HG03342 (cell line): ENCODE measurements at regions not wholly inside any gene's neighbourhood (a gene's known extent, or its start where the extent isn't known, plus 50 kb on each side); places are given as distances from the start of the nearest gene placed in this dataset.
A peak's percentile ranks its signal among the peaks of the same experiment; 100 is the strongest.

Experiments
- ATAC-seq: cut with Tn5 transposase; IDR thresholded peaks from one replicate; pipeline ENCODE4 v1.9.1; 2021; ENCODE audit warnings: mild to moderate bottlenecking, moderate library complexity; ENCODE audit not compliant: unreplicated experiment

DNA sequence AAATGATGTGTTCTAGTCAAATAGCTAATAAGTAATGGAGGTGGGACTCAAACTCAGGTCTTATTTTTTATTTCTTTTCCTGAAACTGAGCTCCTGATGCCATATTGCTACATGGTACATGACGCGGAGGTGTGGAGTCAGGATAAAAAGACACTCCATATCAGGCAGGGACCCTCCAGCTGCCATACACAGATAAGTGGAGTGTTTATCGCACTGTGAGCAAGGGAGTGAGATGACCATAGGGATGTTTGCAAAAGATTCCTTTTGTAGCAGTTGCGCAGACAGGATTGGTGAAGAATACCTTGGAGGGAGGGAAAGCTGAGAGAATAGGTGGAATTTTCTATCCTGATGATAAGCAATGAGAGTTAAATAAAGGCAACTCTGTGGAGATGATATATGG is 657.2 kb downstream of the RNF144A start:
- ATAC-seq: no peak

GRCh38 chr2:7577769-7578168 is 660.6 kb downstream of the RNF144A start:
- no peak for ATAC-seq

- no peak for ATAC-seq
These were observed 666.8 kb downstream of the RNF144A start for GRCh38 chr2:7584017-7584416.

DNA sequence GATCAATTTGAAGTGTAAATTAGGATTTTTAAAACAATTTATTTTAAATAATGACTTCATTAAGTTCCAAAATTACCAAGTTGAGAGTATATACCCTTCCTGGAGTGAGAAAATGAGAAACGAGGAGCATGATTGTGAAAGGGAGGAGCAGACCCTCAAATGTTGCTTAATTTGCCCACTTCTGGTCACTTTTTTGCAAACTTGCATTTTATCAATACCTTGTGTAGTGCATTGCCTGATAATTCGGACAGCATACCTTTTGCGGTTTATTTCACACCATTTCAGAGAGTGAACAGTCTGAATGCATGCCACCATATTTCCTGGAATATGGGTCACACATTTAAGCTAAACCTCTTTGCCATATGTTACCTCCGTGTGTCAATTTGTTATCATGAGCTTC is 669.7 kb downstream of the RNF144A start:
- no peak for ATAC-seq

DNA sequence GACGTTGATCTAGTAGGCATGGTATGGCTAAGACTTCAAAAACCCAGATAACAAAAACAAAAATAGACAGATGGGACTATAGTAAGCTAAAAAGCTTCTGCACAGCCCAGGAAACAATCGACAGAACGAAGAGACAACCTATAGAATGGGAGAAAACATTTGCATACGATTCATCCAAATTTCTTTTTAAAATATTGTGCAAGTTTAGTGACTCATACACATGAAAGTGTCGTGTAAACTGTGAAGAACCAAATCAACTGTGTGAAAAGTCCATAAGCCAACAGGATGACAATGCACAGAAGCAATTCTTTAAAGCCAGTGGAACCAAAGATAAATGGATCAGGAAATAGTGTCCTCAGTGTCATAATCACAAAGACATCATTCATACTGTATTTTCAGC is 671.1 kb downstream of the RNF144A start:
- ATAC-seq: no peak

- ATAC-seq: no peak
These were observed 675.5 kb downstream of the RNF144A start for GRCh38 chr2:7592618-7593140.

- ATAC-seq: no peak
These were observed 676.1 kb downstream of the RNF144A start for GRCh38 chr2:7593360-7593759.

DNA sequence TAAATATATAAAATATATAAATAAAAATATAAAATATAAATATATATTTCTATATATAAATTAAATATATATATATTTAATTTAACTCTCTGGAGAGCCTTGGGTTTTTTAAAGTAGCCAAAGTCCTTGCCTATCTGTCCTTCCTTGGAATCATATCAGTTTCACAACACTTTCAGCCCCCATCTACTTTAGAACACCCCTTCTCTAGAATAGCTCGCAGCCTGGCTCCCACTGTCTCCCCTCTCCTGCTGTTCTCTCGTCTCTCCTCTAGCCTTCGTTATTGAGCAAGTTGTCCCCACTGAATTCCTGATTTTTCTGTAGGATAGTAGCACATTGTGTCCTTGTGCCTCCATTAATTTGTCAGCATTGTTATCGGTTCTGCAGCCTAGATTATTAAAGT is 677.0 kb downstream of the RNF144A start:
- no peak for ATAC-seq

GRCh38 chr2:7595206-7595605 is 678.0 kb downstream of the RNF144A start:
- no peak for ATAC-seq

GRCh38 chr2:7598402-7598801 is 681.2 kb downstream of the RNF144A start:
- no peak for ATAC-seq

DNA sequence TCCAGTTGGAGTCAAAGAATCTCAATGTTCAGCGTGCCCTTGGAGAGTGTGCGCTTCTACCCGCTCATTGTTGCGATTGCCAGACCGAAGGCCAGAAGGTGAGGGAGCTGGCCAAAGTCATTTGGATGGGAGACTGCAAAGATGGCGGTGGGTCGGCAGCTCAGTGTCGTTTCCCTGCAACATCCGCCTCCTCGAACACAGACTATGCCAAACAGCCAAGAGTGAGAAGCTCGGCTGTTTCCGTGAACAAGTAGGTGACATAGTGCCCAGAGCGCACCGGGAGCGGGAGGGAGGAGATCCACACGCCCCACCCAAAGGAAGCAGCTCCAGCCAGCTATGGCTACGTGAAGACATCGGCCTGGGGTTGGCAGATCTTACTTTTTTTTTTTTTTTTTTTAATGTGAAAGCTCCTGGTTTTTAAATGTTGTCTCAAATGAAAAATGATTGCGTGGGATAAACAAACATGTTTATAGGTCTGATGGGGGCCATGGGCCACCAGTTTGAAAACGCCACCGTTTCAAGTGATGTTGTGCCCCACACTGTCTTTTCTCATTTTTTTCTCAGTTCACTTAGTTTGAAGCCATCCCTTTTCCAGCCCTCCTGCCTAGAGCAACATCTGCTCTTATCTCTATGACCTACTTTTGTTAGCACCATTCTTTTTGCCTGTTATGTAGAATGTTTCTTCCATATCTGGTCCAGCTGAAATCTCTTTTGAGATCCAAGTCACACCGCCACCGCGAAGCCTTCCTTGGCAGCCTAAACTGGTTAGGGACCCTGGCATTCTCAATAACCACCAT is 682.4 kb downstream of the RNF144A start:
- ATAC-seq: no peak

GRCh38 chr2:7601990-7602389 is 684.8 kb downstream of the RNF144A start:
- no peak for ATAC-seq

DNA sequence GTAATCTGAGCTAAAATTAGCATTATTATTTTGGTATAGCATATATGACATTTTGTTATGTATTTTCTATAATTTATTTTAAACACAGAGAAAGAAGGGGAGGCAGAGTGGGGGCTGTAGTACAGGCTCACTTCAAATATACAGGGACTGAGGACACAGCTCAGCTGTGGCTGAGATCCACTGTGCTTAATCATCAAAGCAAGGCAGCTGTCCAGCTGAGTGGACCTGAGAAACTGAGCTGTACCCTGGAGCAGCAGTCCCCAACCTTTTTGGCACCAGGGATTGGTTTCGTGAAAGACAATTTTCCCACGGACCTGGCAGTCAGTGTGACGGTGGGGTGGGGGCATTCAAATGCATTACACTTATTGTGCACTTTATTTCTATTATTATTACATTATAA is 687.2 kb downstream of the RNF144A start:
- no peak for ATAC-seq

DNA sequence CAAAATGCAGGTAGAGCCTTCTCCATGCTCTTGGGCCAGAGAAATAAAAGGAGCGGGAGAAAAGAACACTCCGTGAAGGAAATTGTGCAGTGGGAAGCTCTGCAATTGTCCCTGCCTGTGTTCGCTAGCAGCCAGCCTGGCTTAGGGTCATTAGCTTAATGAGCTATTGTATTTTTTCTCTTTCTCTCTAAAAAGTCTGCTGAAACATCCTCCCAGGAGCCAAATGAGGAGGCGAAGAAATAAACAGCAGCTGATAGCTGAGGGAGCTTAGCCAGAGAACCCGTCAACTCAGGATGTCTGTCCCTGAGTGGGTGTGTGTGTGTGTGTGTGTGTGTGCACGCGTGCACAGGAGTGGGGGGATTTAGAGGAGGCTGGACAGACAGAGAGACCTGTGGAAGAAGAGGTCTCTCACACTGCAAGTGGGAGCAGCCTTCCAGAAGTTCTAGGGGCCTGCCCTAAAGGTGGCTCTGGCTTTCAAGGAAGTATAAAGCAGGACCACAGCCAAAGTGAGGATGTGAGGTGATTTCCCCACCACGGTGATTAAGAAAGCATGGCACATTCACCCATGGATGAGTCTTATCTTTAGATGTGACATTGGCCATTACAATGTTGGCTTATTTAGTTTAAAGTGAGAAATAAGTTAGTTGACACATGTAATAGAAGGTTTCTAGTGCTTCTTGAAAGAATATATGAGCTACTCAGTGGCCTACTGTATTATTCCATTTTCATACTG is 690.4 kb downstream of the RNF144A start:
- ATAC-seq: no peak

- peak; percentile 43 for ATAC-seq
These were observed 692.3 kb downstream of the RNF144A start for GRCh38 chr2:7609556-7609955.

- ATAC-seq: peak; percentile 72
These were observed 692.8 kb downstream of the RNF144A start for GRCh38 chr2:7609974-7610373.

DNA sequence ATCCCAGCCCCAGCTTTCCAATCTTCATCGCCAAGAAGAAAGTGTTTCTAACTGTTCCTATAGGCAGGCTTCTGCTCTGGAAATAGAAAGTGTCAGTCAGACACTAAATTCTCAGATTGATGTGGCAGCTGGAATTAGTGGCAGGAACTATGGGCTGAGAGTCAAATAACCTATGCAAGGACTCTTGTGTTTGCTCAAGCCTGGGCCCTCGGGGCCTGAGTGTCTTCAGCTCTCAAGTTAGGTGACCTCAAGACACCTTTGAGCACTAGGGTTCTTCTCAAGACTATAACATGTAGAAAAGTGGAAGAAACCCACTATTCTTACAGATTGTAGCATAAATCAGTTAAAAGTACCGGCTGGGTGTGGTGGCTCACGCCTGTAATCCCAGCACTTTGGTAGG is 694.5 kb downstream of the RNF144A start:
- no peak for ATAC-seq

- ATAC-seq: no peak
These were observed 695.8 kb downstream of the RNF144A start for GRCh38 chr2:7612969-7613368.

- no peak for ATAC-seq
These were observed 696.6 kb downstream of the RNF144A start for GRCh38 chr2:7613831-7614230.

GRCh38 chr2:7618031-7618430 is 700.8 kb downstream of the RNF144A start:
- ATAC-seq: no peak

DNA sequence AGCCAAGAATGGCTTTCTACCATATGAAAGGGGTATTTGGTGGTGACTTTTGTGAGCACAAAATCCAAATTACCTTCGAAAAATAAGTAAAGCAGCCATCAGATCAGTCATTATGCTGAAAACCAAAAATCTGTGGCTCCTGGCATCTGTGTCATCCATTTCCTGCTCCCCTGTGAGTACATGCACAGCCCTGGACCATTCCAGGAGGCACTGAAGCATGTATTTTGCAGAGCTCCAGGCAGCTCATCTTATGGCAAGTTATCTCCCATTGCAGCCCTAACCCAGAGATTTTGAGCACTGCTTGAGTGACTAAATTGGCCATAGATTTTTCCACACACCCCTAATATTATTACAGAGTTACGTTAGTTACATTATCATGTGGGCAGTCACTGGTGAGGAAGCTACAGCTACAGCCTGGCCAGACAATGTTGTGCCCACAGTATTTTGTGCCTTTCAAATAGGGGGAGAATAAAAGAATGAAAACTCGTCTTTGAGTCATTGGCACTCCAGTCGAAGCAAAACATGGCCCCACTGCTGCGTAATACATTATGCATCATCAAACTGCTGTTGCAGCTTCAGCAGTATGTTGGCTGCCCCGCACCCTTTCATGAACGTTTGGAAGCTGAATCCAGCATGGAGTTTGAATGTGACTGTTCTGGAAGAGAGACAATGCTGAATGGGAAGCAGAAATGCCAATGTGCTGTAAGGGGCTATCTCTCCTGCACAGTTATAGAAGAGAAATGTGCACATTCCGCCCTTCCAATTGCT is 702.2 kb downstream of the RNF144A start:
- ATAC-seq: no peak
